ENCODE measurements at regions not wholly inside any gene's neighbourhood (a gene's known extent, or its start where the extent isn't known, plus 50 kb on each side); places are given as distances from the start of the nearest gene placed in this dataset.

DNA sequence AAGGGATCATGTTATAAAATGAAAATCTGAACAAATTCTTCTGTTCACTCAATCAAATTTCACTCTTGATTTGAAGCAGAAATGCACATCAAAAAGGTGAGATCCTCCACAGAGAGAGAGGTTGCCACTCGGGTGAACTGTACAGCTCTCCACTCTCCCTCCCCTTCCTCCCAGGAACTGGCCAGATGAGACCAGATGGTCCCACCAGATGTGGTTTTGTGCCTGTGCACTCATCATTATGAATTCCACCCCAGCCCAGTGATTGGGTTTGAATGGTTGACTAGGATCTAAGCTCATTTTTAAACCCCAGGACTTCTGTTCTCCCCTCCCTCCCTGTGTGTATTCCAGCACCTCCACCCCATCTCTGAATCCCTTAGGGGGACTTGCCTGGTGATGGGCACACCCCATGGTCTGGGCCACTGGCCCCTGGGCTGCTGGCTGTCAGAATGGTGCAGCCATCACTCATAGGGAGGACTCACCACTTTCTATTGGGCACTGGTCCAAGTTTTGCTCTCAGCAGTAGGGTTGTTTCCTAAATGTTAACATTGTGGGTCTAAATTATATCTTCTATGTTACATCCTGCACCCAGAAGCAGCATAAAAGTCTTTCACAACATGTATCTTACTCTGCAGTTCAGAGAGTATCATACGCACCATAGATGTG is 393.1 kb downstream of the TNS3 start:
- TF ChIP-seq, protein P1, sequence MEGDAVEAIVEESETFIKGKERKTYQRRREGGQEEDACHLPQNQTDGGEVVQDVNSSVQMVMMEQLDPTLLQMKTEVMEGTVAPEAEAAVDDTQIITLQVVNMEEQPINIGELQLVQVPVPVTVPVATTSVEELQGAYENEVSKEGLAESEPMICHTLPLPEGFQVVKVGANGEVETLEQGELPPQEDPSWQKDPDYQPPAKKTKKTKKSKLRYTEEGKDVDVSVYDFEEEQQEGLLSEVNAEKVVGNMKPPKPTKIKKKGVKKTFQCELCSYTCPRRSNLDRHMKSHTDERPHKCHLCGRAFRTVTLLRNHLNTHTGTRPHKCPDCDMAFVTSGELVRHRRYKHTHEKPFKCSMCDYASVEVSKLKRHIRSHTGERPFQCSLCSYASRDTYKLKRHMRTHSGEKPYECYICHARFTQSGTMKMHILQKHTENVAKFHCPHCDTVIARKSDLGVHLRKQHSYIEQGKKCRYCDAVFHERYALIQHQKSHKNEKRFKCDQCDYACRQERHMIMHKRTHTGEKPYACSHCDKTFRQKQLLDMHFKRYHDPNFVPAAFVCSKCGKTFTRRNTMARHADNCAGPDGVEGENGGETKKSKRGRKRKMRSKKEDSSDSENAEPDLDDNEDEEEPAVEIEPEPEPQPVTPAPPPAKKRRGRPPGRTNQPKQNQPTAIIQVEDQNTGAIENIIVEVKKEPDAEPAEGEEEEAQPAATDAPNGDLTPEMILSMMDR (conservative IDR thresholded peaks at IDR 0.05; ENCODE audit: low read length) = no peak
- no peak for TF ChIP-seq EZH2phosphoT487 (IDR thresholded peaks at IDR 0.05; ENCODE audit: borderline replicate concordance)
